ENCODE measurements at regions not wholly inside any gene's neighbourhood (a gene's known extent, or its start where the extent isn't known, plus 50 kb on each side); places are given as distances from the start of the nearest gene placed in this dataset.
A peak's percentile ranks its signal among the peaks of the same experiment; 100 is the strongest.

GRCh38 chr14:98146416-98146815 is 1125.6 kb downstream of the BCL11B start:
- no peak for DNase-seq

GRCh38 chr14:98154254-98154653 is 1117.7 kb downstream of the BCL11B start:
- no peak for DNase-seq

- no peak for DNase-seq
These were observed 1115.6 kb downstream of the BCL11B start for GRCh38 chr14:98156411-98156810.

GRCh38 chr14:98160901-98161300 is 1111.1 kb downstream of the BCL11B start:
- no peak for DNase-seq

GRCh38 chr14:98161356-98161755 is 1110.6 kb downstream of the BCL11B start:
- no peak for DNase-seq

- no peak for DNase-seq
These were observed 1108.9 kb downstream of the BCL11B start for GRCh38 chr14:98162856-98163805.

- no peak for DNase-seq
These were observed 1108.1 kb downstream of the BCL11B start for GRCh38 chr14:98163873-98164272.

- no peak for DNase-seq
These were observed 1106.0 kb downstream of the BCL11B start for GRCh38 chr14:98165976-98166375.

GRCh38 chr14:98167275-98167674 is 1104.7 kb downstream of the BCL11B start:
- DNase-seq, result no peak

- DNase-seq, result no peak
These were observed 1104.3 kb downstream of the BCL11B start for GRCh38 chr14:98167705-98168104.

GRCh38 chr14:98168211-98168985 is 1103.6 kb downstream of the BCL11B start:
- peak; percentile 30 for DNase-seq

- peak; percentile 52 for DNase-seq
These were observed 1102.8 kb downstream of the BCL11B start for GRCh38 chr14:98169170-98169587.

- no peak for DNase-seq
These were observed 1101.4 kb downstream of the BCL11B start for GRCh38 chr14:98170575-98170974.

- DNase-seq, result no peak
These were observed 1100.3 kb downstream of the BCL11B start for GRCh38 chr14:98171654-98172053.

- DNase-seq, result no peak
These were observed 1099.7 kb downstream of the BCL11B start for GRCh38 chr14:98172243-98172778.

GRCh38 chr14:98173305-98173704 is 1098.7 kb downstream of the BCL11B start:
- DNase-seq, result peak; percentile 41

- peak; percentile 39 for DNase-seq
These were observed 1098.0 kb downstream of the BCL11B start for GRCh38 chr14:98174041-98174440.

- DNase-seq, result no peak
These were observed 1096.6 kb downstream of the BCL11B start for GRCh38 chr14:98175436-98175835.

GRCh38 chr14:98175881-98176280 is 1096.1 kb downstream of the BCL11B start:
- DNase-seq, result no peak

GRCh38 chr14:98176892-98177291 is 1095.1 kb downstream of the BCL11B start:
- no peak for DNase-seq

GRCh38 chr14:98177551-98177950 is 1094.4 kb downstream of the BCL11B start:
- DNase-seq, result peak; percentile 78

- no peak for DNase-seq
These were observed 1090.8 kb downstream of the BCL11B start for GRCh38 chr14:98181241-98181640.

- no peak for DNase-seq
These were observed 1090.2 kb downstream of the BCL11B start for GRCh38 chr14:98181768-98182167.
